DMS114 treated with DMSO at 0.1 percent for 48 hours (cell line): ENCODE measurements at regions not wholly inside any gene's neighbourhood (a gene's known extent, or its start where the extent isn't known, plus 50 kb on each side); places are given as distances from the start of the nearest gene placed in this dataset.
"Not testable (repeated sequence)": the region's sequence is repeated elsewhere in the genome, so short reads cannot be mapped to it uniquely, and the experiment has no call there.

Source experiments
- DNase-seq: peaks from one replicate; lab custom pipeline; 2025; ENCODE audit not compliant: unreplicated experiment; lab: John Stamatoyannopoulos, UW

GRCh38 chr16:88263681-88264287 lies 119.0 kb upstream of the ZNF469 start:
- DNase-seq = not testable (repeated sequence)

- DNase-seq = no peak
These were observed 118.0 kb upstream of the ZNF469 start for GRCh38 chr16:88264641-88265285.

- not testable (repeated sequence) for DNase-seq
These were observed 117.3 kb upstream of the ZNF469 start for GRCh38 chr16:88265286-88265938.

DNA sequence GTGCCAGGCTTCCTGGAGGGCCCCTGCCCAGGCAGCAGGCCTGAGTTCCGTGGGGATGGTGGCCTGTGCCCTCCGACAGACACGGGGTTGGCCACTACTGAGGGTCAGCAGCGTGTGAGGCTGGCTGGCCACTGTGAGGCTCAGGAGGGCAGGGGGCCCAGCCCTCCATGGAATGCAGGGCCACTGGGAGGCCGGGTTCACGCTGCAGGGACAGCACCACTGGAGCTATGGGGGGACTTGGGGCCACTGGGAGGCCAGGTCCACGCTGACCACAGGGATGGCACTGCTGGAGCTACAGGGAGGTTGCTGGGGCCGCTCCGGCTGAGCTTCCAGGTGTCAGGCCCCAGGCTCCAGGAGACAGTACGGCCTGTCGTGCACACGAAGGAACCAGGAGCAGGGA lies 116.7 kb upstream of the ZNF469 start:
- not testable (repeated sequence) for DNase-seq

GRCh38 chr16:88266935-88267551 lies 115.7 kb upstream of the ZNF469 start:
- DNase-seq = not testable (repeated sequence)

GRCh38 chr16:88268186-88268970 lies 114.4 kb upstream of the ZNF469 start:
- not testable (repeated sequence) for DNase-seq

DNA sequence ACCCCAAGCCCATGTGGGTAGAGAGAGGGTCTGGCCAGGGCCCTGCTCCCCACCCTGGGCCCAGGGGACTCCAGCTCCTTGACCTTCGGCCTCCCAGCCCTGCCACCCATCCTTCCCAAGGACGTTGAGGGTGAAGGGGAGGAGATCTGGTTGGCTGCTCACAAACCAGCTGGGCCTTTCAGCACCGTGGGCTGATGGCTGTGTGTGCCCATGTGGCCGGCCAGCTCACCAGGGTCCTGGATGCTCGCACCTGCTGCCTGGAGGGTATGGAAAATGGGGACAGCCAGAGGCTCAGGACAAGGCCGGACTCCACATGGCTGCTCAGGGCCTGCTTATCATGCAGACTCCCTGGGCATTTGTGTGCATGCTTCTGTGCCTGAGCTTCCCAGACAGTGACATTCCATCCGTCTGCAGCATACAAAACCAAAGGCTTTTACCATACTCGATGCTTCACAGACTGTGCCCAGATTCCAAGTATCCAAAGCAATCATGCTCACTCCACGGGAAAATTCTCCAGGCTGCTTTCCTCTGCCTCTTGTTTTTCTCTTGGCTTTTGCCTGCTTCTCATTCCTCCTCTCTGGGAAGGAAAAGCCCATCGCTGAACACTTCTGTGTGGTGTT lies 112.5 kb upstream of the ZNF469 start:
- DNase-seq = not testable (repeated sequence)

GRCh38 chr16:88271296-88271695 lies 111.5 kb upstream of the ZNF469 start:
- DNase-seq = not testable (repeated sequence)

DNA sequence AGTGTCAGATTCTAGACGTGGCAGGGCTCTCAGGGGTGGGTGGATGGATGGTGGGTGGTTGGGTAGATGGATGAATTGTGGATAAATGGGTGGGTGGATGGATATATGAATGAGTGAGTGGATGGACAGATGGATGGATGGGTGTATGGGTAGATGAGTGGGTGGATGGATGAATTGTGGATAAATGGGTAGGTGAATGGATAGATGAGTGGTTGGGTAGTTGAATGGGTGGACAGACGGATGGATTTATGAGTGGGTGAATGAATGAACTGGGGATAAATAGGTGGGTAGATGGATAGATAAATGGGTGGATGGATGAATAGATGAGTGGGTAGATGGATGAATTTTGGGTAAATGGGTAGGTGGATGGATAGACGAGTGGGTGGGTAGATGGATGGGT lies 111.0 kb upstream of the ZNF469 start:
- not testable (repeated sequence) for DNase-seq

DNA sequence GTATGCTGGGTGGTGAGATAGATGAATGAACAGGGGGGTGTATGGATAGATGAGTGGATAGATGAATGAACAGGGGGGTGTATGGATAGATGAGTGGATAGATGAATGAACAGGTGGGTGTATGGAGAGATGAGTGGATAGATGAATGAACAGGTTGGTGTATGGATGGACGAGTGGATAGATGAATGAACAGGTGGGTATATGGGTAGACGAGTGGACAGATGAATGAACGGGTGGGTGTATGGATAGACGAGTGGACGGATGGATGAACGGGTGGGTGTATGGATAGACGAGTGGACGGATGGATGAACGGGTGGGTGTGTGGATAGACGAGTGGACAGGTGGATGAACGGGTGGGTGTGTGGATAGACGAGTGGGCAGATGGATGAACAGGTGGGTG lies 110.3 kb upstream of the ZNF469 start:
- DNase-seq = not testable (repeated sequence)

DNA sequence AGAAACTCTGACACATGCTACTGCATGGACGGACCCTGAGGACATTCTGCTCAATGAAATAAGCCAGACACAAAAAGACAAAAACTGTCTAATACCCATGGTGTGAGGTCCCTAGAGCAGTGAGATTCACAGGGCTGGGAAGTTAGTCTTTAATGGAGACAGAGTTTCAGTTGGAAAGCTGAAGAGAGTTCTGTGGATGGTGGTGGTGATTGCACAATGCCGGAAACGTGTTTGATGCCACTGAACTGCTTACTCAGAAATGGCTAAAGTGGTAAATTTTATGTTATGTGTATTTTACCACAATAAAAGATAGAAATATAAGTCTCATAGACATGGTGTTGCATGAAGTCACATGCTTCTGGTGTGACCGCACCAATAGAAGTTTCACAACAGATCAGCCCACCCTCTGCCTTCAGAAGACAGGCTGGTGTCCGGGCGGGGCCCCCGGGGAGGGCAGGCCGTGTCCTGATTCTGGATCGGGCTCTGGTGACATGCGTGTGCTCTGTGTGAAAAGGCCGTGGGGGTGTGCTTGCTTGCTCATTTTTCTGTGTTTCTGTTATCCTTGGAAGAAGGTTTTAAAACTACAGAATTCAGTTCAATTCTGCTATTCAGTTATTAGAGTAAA lies 108.5 kb upstream of the ZNF469 start:
- DNase-seq = not testable (repeated sequence)

GRCh38 chr16:88274847-88275246 lies 107.9 kb upstream of the ZNF469 start:
- DNase-seq = no peak

DNA sequence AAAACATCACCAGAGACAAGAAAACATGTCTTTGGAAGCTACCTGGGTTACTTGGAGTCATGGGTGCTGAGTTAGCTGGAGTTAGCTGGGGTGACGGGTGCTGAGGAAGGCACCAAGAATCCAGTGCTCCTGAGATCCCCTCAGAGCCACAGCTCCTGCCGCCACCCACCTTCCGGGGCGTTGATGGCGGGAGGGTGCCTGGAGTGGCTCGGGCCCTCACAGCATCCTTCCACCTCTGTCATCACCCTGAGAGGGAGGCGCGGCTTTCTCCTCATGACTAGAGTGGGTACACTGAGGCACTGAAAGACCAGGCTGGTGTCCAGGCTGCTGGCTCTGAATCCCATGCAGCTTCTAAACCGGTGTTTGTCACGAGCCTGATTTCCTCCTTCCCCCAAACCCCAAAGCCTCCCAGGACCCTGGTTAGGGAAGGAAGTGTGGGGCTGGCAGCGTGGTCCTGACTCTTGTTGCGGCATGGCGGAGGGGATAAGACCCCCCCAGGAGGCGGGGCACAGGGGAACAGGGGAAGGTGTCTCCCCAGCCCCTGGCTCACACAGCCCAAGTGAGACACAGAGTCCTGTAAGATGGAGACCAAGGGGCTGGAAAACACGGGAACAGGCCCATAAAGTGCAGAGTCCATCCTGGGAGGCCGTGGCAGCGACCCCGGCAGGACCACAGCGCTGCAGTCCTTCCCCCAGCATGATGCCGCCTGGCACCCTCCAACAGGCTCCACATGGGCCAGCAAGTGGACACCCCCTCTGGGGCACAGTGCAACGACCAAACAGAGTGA lies 107.2 kb upstream of the ZNF469 start:
- not testable (repeated sequence) for DNase-seq

GRCh38 chr16:88276123-88276588 lies 106.6 kb upstream of the ZNF469 start:
- DNase-seq = not testable (repeated sequence)

- no peak for DNase-seq
These were observed 106.2 kb upstream of the ZNF469 start for GRCh38 chr16:88276591-88276990.

- no peak for DNase-seq
These were observed 102.8 kb upstream of the ZNF469 start for GRCh38 chr16:88279998-88280397.

DNA sequence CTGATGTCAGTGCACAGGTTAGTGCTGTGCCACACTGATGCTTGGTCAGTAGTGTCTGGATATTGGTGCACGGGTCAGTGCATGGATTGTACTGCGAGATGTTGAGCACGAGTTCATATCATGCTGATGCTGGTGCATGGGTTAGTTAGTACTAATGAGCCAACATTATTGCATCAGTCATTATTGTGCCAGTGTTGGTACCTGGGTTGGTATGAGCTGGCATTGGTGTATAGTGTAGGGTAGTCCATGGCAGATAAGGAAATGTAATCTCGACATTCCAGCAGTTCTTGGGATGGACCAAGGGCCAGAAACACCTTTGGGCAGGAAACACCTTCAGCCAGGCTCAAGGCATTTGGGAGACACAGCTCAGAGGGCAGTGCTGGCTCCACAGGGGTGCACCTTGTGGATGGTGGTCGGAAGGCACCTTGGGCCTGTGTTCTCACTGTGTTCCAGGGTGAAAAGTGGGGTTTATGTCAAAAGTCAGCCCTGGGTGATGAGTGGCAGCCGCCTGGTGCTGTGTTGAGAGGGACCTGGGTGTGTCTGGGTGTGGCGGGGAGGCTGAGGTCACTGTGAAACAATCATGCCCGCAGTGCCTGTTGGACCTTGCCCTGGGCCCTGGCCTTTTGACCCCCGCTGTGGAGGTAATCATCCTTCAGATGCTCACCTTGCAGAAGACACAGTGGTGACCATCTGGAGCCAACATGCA lies 100.7 kb upstream of the ZNF469 start:
- no peak for DNase-seq

GRCh38 chr16:88282564-88283395 lies 100.0 kb upstream of the ZNF469 start:
- DNase-seq = no peak
